ENCODE measurements at regions not wholly inside any gene's neighbourhood (a gene's known extent, or its start where the extent isn't known, plus 50 kb on each side); places are given as distances from the start of the nearest gene placed in this dataset.
"Not testable (repeated sequence)": the region's sequence is repeated elsewhere in the genome, so short reads cannot be mapped to it uniquely, and the experiment has no call there.

GRCh38 chr1:198411240-198411639, 129.2 kb downstream of the ATP6V1G3 start:
- no peak for DNase-seq

GRCh38 chr1:198408716-198409115, 131.8 kb downstream of the ATP6V1G3 start:
- DNase-seq: no peak

- not testable (repeated sequence) for DNase-seq
These were observed 135.8 kb downstream of the ATP6V1G3 start for GRCh38 chr1:198404632-198405031.

- DNase-seq: no peak
These were observed 140.4 kb downstream of the ATP6V1G3 start for GRCh38 chr1:198400063-198400462.

- DNase-seq: no peak
These were observed 141.0 kb downstream of the ATP6V1G3 start for GRCh38 chr1:198399452-198399851.

- DNase-seq: no peak
These were observed 143.2 kb downstream of the ATP6V1G3 start for GRCh38 chr1:198397208-198397808.

- DNase-seq: no peak
These were observed 149.0 kb downstream of the ATP6V1G3 start for GRCh38 chr1:198391393-198392020.

GRCh38 chr1:198387587-198387986, 152.9 kb downstream of the ATP6V1G3 start:
- DNase-seq: no peak

GRCh38 chr1:198380275-198380674, 160.2 kb downstream of the ATP6V1G3 start:
- DNase-seq: no peak

- DNase-seq: no peak
These were observed 162.8 kb downstream of the ATP6V1G3 start for GRCh38 chr1:198377702-198378101.

- DNase-seq: no peak
These were observed 166.2 kb downstream of the ATP6V1G3 start for GRCh38 chr1:198374288-198374687.

- no peak for DNase-seq
These were observed 167.1 kb downstream of the ATP6V1G3 start for GRCh38 chr1:198373376-198373775.

Measured in skin of body (tissue), 1 donor.